K562 (cell line): ENCODE measurements at regions not wholly inside any gene's neighbourhood (a gene's known extent, or its start where the extent isn't known, plus 50 kb on each side); places are given as distances from the start of the nearest gene placed in this dataset.

Experiments used
- ATAC-seq: fragments of 200-7000 bp; cut with Tn5 transposase; 3 replicates; pipeline ENCODE4 v1.9.1; 2020; ENCODE audit warnings: moderate library complexity
- BruUV-seq: library from RNA; stranded (reverse); fragments of 400-500 nt; replicated peaks from 2 replicates; lab custom pipeline; 2021; lab: Mats Ljungman, UMichigan
- CTCF ChIA-PET: fragments of 300-600 bp; formaldehyde crosslinking; extraction: SDS; loops from one replicate; lab custom pipeline; 2021; ENCODE audit warnings: low intra/inter-chr PET ratio; lab: Yijun Ruan, JAX
- POLR2A ChIA-PET: fragments of 300-600, 350-650 bp; sonication (Branson Sonifier 250); formaldehyde crosslinking; extraction: SDS; loops from one replicate; lab custom pipeline; 2021; ENCODE audit warnings: antibody characterized with exemption, inconsistent platforms; lab: Yijun Ruan, JAX
- DNase-seq, 4 experiments: peaks; one replicate each; pipeline versions ENCODE4 v3.0.0 to v3.0.0-alpha.2; 2011 to 2018; ENCODE audit warnings: low spot score in 3 of 4, mixed read lengths in 3 of 4; ENCODE audit errors: extremely low read depth in 1 of 4
- FAIRE-seq: peaks from 2 replicates; lab custom pipeline; 2011; peaks lifted over from hg19 to GRCh38; lab: Jason Lieb, UNC
- H2AFZ ChIP-seq: 2 replicates; pipeline ENCODE4 v1.6.0; 2011; ENCODE audit warnings: low read depth, low read length, control low read depth, inconsistent platforms
- H3K27ac ChIP-seq: fragments of 200-600 bp; 3 replicates; pipeline ENCODE4 v1.8.0; 2011; ENCODE audit warnings: low read depth, mild to moderate bottlenecking, control low read depth, inconsistent platforms, low read length, moderate library complexity, mixed read lengths; ENCODE audit errors: extremely low read depth
- H3K27me3 ChIP-seq, 2 experiments: fragments of 300-600 bp in 1 of 2; 2 replicates in 1 of 2; 3 replicates in 1 of 2; pipeline versions ENCODE4 v1.6.0 to v1.8.0; 2011; ENCODE audit warnings: inconsistent platforms in 2 of 2, low read length in 2 of 2, mild to moderate bottlenecking in 1 of 2, mixed read lengths in 1 of 2, moderate library complexity in 1 of 2; ENCODE audit not compliant: control insufficient read depth in 2 of 2, insufficient read depth in 2 of 2
- H3K36me3 ChIP-seq: fragments of 300-600 bp; 3 replicates; pipeline ENCODE4 v1.8.0; 2011; ENCODE audit warnings: mild to moderate bottlenecking, low read length, inconsistent platforms; ENCODE audit not compliant: control insufficient read depth, insufficient read depth
- H3K4me1 ChIP-seq, 2 experiments: fragments of 200-600 bp in 1 of 2; replicated peaks in 1 of 2; 2 replicates in 1 of 2; 3 replicates in 1 of 2; pipeline versions ENCODE4 v1.5.1 to v1.8.0; 2011; ENCODE audit warnings: inconsistent platforms in 2 of 2, low read length in 2 of 2, mild to moderate bottlenecking in 1 of 2, mixed read lengths in 1 of 2, moderate library complexity in 1 of 2; ENCODE audit not compliant: control insufficient read depth in 2 of 2, insufficient read depth in 2 of 2
- H3K4me2 ChIP-seq: 2 replicates; pipeline ENCODE4 v1.6.1; 2011; ENCODE audit warnings: low read length, control low read depth, inconsistent platforms, mixed read lengths; ENCODE audit not compliant: insufficient read depth
- H3K4me3 ChIP-seq: fragments of 200-600 bp; sonication (generic), shearing (Covaris generic); 2 replicates; pipeline ENCODE4 v1.5.1; 2016; ENCODE audit warnings: control low read depth, inconsistent platforms
- H3K79me2 ChIP-seq: fragments of 200-600 bp; 3 replicates; pipeline ENCODE4 v1.8.0; 2011; ENCODE audit warnings: low read length, inconsistent platforms; ENCODE audit not compliant: control insufficient read depth, insufficient read depth
- H3K9ac ChIP-seq, 2 experiments: 2 replicates each; pipeline versions ENCODE4 v1.6.0 to v1.6.1; 2011; ENCODE audit warnings: low read depth in 2 of 2, low read length in 2 of 2, control low read depth in 1 of 2, inconsistent platforms in 1 of 2, mild to moderate bottlenecking in 1 of 2, mixed read lengths in 1 of 2; ENCODE audit not compliant: insufficient read depth in 1 of 2
- H3K9me1 ChIP-seq: one replicate; pipeline ENCODE4 v1.6.0; 2011; ENCODE audit warnings: inconsistent platforms, mild to moderate bottlenecking, low read length, moderate library complexity; ENCODE audit not compliant: control insufficient read depth, insufficient read depth
- H3K9me3 ChIP-seq: replicated peaks from 2 replicates; pipeline ENCODE4 v1.5.1; 2011; ENCODE audit warnings: low read depth, low read length, inconsistent platforms; ENCODE audit not compliant: control insufficient read depth, insufficient read depth
- H4K20me1 ChIP-seq: replicated peaks from 2 replicates; pipeline ENCODE4 v1.6.1; 2011; ENCODE audit warnings: low read length, inconsistent platforms, mixed read lengths; ENCODE audit not compliant: control insufficient read depth, insufficient read depth
- ELF2 ChIP-seq: fragments of 250-450 bp; sonication (Bioruptor Pico); IDR thresholded peaks from 2 replicates; pipeline ENCODE4 v1.5.0; 2021; ENCODE audit warnings: mild to moderate bottlenecking
- FOXA1 ChIP-seq: fragments of 450-650 bp; IDR thresholded peaks from 2 replicates; pipeline ENCODE4 v1.6.1; 2016; ENCODE audit warnings: mild to moderate bottlenecking, borderline replicate concordance
- MYBL2 ChIP-seq, 2 experiments: fragments of 450-650 bp in 1 of 2; sonication (generic) in 1 of 2; formaldehyde crosslinking in 1 of 2; IDR thresholded peaks; 2 replicates each; pipeline versions ENCODE4 v1.6.1 to v1.8.1; 2017 to 2022; ENCODE audit warnings: borderline replicate concordance in 1 of 2, inconsistent platforms in 1 of 2, low read depth in 1 of 2, mild to moderate bottlenecking in 1 of 2, missing genetic modification reagents in 1 of 2, moderate library complexity in 1 of 2
- ZNF644 ChIP-seq: fragments of 200-800 bp; sonication (Bioruptor generic); IDR thresholded peaks from 2 replicates; pipeline ENCODE4 v1.6.1; 2016; ENCODE audit warnings: low read depth, missing genetic modification characterization, missing compliant biosample characterization
- WGBS: fragments of 100-300 bp; shearing (Covaris generic); methylation state at CpG from one replicate; pipeline ENCODE4 v1.1.6; 2016; ENCODE audit warnings: low coverage, mixed read lengths; ENCODE audit not compliant: insufficient coverage; ENCODE audit errors: missing lambda C conversion rate; 5-methylcytosine and 5-hydroxymethylcytosine counted together
- in situ Hi-C: fragments of 300-500 bp; cut with MboI; formaldehyde crosslinking; loops from 4 replicates; pipeline ENCODE4 v1.15.0; 2018; ENCODE audit warnings: inconsistent platforms, mixed read lengths
- intact Hi-C: fragments of 100-400 bp; cut with micrococcal nuclease; formaldehyde crosslinking; loops from 2 replicates; pipeline ENCODE4 v1.14.2; 2022
- TF ChIP-seq, protein P1 (sequence below): fragments of 200-800 bp; sonication (Bioruptor generic); IDR thresholded peaks from 2 replicates; pipeline ENCODE4 v1.6.1; 2017; ENCODE audit warnings: missing genetic modification characterization, missing compliant biosample characterization
- TF ChIP-seq, protein P2 (sequence below), 3 experiments: IDR thresholded peaks in 2 of 3; conservative IDR thresholded peaks in 1 of 3; 2 replicates each; pipeline ENCODE4 v1.5.1; 2011 to 2012; ENCODE audit warnings: low read length in 3 of 3, mild to moderate bottlenecking in 3 of 3, control low read depth in 2 of 3, improper control_type of control experiment in 1 of 3, inconsistent platforms in 1 of 3, low read depth in 1 of 3, mixed read lengths in 1 of 3, moderate library complexity in 1 of 3; ENCODE audit not compliant: insufficient read depth in 2 of 3
- TF ChIP-seq, protein P3 (sequence below): IDR thresholded peaks from 3 replicates; pipeline ENCODE4 v1.6.1; 2011; ENCODE audit warnings: borderline replicate concordance, mild to moderate bottlenecking, moderate library complexity; ENCODE audit not compliant: insufficient read length; ENCODE audit errors: extremely low read depth
- TF ChIP-seq, protein P4 (sequence below), 2 experiments: fragments of 450-650 bp in 1 of 2; sonication (generic) in 1 of 2; formaldehyde crosslinking in 1 of 2; IDR thresholded peaks in 1 of 2; conservative IDR thresholded peaks in 1 of 2; 2 replicates each; pipeline versions ENCODE4 v1.6.1 to v1.8.1; 2016 to 2023; ENCODE audit warnings: mild to moderate bottlenecking in 2 of 2, moderate library complexity in 2 of 2, inconsistent platforms in 1 of 2, missing genetic modification reagents in 1 of 2

DNA sequence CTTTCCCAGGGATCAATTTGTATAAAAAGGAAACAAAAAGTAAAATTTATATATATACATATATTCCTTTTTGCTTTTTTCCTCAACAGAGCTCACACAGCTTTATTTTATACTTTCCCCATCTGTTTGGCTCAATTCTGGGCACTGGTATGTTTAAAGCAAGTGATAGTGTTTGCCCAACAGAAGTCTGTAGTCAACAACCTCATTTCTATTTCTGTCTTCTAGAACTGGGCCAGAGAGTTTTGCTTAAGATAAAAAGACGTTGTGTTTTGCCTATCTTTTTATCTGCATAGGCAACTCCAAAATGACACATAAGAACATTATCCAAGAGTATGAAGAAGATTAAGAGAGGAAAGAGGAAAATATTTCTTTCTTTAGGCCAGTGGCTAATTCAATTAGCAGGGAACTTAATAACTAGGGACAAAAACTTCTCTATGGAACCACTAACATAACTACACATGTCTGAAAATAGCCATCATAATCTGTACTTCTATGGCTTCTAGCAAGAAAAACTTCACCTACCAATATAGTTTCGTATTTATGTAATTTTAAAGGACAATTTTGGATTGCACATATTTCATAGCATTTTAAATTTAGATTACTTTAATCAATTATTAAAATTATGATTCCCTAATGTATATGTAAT is 1300.5 kb downstream of the ARAP2 start:
- no peaks in the 10 kb centered on the region for H3K9me3 ChIP-seq
- ATAC-seq (no peak), DNase-seq (no peak), FAIRE-seq (no peak)
- H3K27ac ChIP-seq, result no peak overlapping the region
- H3K4me1 ChIP-seq, result no peaks in the 10 kb centered on the region
- no peaks in the 10 kb centered on the region for H3K27me3 ChIP-seq
- CTCF ChIA-PET, result no interaction called here
- H3K4me2 ChIP-seq, result no peak overlapping the region
- in situ Hi-C loops, result no loop called here
- H3K36me3 ChIP-seq, result no peaks in the 10 kb centered on the region
- no peaks in the 10 kb centered on the region for H3K9me1 ChIP-seq
- H4K20me1 ChIP-seq, result no peaks in the 10 kb centered on the region
- no TSS peak for BruUV-seq
- POLR2A ChIA-PET, result no interaction called here
- no peak overlapping the region for H3K9ac ChIP-seq
- whole genome bisulfite sequencing, result 0% methylated on average over 2 of the region's 2 CpGs
- H3K79me2 ChIP-seq, result no peaks in the 10 kb centered on the region
- no peak overlapping the region for H2AFZ ChIP-seq
- H3K4me3 ChIP-seq, result no peak overlapping the region
- intact Hi-C loops, result no loop called here
- TF ChIP-seq ELF2, result no peak
- TF ChIP-seq, protein P1, sequence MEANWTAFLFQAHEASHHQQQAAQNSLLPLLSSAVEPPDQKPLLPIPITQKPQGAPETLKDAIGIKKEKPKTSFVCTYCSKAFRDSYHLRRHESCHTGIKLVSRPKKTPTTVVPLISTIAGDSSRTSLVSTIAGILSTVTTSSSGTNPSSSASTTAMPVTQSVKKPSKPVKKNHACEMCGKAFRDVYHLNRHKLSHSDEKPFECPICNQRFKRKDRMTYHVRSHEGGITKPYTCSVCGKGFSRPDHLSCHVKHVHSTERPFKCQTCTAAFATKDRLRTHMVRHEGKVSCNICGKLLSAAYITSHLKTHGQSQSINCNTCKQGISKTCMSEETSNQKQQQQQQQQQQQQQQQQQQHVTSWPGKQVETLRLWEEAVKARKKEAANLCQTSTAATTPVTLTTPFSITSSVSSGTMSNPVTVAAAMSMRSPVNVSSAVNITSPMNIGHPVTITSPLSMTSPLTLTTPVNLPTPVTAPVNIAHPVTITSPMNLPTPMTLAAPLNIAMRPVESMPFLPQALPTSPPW (CRISPR knock-in tag), result no peak
- TF ChIP-seq MYBL2 (IDR thresholded peaks at IDR 0.05; ENCODE audit: low read depth), result no peak
- TF ChIP-seq MYBL2 (CRISPR knock-in tag; IDR thresholded peaks at IDR 0.05; ENCODE audit: borderline replicate concordance), result no peak
- TF ChIP-seq, protein P2, sequence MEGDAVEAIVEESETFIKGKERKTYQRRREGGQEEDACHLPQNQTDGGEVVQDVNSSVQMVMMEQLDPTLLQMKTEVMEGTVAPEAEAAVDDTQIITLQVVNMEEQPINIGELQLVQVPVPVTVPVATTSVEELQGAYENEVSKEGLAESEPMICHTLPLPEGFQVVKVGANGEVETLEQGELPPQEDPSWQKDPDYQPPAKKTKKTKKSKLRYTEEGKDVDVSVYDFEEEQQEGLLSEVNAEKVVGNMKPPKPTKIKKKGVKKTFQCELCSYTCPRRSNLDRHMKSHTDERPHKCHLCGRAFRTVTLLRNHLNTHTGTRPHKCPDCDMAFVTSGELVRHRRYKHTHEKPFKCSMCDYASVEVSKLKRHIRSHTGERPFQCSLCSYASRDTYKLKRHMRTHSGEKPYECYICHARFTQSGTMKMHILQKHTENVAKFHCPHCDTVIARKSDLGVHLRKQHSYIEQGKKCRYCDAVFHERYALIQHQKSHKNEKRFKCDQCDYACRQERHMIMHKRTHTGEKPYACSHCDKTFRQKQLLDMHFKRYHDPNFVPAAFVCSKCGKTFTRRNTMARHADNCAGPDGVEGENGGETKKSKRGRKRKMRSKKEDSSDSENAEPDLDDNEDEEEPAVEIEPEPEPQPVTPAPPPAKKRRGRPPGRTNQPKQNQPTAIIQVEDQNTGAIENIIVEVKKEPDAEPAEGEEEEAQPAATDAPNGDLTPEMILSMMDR (IDR thresholded peaks at IDR 0.05 in 2 of 3, conservative IDR thresholded peaks at IDR 0.05 in 1 of 3; ENCODE audit: insufficient read depth in 2 of 3, low read depth in 1 of 3, low read length in 3 of 3), result no peak
- TF ChIP-seq FOXA1, result no peak
- TF ChIP-seq ZNF644 (tag), result no peak
- TF ChIP-seq, protein P3, sequence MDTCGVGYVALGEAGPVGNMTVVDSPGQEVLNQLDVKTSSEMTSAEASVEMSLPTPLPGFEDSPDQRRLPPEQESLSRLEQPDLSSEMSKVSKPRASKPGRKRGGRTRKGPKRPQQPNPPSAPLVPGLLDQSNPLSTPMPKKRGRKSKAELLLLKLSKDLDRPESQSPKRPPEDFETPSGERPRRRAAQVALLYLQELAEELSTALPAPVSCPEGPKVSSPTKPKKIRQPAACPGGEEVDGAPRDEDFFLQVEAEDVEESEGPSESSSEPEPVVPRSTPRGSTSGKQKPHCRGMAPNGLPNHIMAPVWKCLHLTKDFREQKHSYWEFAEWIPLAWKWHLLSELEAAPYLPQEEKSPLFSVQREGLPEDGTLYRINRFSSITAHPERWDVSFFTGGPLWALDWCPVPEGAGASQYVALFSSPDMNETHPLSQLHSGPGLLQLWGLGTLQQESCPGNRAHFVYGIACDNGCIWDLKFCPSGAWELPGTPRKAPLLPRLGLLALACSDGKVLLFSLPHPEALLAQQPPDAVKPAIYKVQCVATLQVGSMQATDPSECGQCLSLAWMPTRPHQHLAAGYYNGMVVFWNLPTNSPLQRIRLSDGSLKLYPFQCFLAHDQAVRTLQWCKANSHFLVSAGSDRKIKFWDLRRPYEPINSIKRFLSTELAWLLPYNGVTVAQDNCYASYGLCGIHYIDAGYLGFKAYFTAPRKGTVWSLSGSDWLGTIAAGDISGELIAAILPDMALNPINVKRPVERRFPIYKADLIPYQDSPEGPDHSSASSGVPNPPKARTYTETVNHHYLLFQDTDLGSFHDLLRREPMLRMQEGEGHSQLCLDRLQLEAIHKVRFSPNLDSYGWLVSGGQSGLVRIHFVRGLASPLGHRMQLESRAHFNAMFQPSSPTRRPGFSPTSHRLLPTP, result no peak
- TF ChIP-seq, protein P4, sequence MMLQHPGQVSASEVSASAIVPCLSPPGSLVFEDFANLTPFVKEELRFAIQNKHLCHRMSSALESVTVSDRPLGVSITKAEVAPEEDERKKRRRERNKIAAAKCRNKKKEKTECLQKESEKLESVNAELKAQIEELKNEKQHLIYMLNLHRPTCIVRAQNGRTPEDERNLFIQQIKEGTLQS (IDR thresholded peaks at IDR 0.05), result no peak
- TF ChIP-seq, protein P4 (CRISPR knock-in tag; conservative IDR thresholded peaks at IDR 0.05), result no peak
